ENCODE measurements at regions not wholly inside any gene's neighbourhood (a gene's known extent, or its start where the extent isn't known, plus 50 kb on each side); places are given as distances from the start of the nearest gene placed in this dataset.

DNA sequence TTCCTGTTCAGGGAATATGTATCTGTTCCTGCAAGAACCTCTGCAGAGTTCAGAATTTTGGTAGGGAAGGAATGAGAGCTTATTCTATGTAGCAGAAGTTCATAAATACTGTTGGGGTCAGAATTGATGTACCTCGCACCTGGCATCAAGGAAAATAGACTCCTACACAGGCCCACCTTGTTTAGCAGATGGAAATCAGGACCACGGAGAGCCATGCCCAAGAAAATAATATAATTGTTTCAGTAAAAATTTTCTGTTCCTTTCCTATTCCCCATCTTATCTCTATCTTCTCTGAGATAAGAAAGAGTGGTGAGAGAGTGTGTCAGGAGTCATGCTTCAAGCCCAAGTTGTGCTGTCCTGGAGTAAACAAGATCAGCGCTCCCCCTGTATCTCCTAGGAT, 404.7 kb upstream of the UBE2E2 start:
- TF ChIP-seq, protein P1, sequence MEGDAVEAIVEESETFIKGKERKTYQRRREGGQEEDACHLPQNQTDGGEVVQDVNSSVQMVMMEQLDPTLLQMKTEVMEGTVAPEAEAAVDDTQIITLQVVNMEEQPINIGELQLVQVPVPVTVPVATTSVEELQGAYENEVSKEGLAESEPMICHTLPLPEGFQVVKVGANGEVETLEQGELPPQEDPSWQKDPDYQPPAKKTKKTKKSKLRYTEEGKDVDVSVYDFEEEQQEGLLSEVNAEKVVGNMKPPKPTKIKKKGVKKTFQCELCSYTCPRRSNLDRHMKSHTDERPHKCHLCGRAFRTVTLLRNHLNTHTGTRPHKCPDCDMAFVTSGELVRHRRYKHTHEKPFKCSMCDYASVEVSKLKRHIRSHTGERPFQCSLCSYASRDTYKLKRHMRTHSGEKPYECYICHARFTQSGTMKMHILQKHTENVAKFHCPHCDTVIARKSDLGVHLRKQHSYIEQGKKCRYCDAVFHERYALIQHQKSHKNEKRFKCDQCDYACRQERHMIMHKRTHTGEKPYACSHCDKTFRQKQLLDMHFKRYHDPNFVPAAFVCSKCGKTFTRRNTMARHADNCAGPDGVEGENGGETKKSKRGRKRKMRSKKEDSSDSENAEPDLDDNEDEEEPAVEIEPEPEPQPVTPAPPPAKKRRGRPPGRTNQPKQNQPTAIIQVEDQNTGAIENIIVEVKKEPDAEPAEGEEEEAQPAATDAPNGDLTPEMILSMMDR (IDR thresholded peaks at IDR 0.05), result no peak
- no peak for TF ChIP-seq POLR2A (IDR thresholded peaks at IDR 0.05)
